Stimulated activated CD8-positive, alpha-beta memory T cell treated with anti-CD3 and anti-CD28 coated beads, Interleukin-15, amount 100 ng/mL, for 24 hours (primary cell): ENCODE measurements at regions not wholly inside any gene's neighbourhood (a gene's known extent, or its start where the extent isn't known, plus 50 kb on each side); places are given as distances from the start of the nearest gene placed in this dataset.
"Not testable (repeated sequence)": the region's sequence is repeated elsewhere in the genome, so short reads cannot be mapped to it uniquely, and the experiment has no call there.

Experiments
- DNase-seq: peaks from one replicate; pipeline ENCODE4 v3.0.0-alpha.2; 2020; ENCODE audit warnings: low read depth

DNA sequence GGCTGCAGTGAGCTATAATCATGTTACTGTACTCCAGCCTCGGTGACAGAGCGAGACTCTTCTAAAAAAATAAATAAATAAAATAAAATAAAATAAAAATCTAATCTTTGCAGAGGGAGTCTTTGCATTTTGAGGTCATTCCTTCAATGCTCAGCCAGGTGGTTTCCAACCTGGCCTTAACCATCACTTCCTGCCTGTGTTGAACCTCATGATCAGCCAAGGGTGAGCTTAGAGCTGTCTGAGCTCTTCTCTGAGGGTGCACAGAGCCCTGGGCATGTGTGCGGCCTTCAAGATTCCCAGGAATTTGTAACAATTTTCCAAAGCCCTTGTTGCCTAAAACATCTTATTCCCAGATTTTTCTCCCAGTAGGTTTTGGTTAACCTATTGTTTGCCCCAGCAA lies 94.3 kb downstream of the KCNJ12 start:
- DNase-seq, result not testable (repeated sequence)

DNA sequence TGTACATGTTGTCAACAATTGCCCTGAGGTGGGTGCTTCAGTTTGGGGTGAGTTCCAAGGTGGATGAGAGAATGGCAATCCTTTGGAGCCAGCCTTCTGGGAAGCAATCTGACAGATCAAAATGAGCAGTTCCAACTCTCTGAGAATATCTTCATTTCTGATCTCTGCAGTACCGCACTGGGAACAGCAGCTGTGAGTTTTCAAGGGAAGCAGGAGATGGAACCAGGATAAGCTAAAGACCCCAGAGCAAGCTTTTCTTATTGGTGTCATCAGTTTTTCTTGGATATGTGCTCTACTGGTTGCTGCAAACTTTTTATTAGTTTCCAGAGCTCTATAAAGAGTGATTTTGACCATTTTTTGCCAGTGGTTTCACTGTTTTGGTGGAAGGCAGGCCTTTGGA lies 94.7 kb downstream of the KCNJ12 start:
- no peak for DNase-seq

DNA sequence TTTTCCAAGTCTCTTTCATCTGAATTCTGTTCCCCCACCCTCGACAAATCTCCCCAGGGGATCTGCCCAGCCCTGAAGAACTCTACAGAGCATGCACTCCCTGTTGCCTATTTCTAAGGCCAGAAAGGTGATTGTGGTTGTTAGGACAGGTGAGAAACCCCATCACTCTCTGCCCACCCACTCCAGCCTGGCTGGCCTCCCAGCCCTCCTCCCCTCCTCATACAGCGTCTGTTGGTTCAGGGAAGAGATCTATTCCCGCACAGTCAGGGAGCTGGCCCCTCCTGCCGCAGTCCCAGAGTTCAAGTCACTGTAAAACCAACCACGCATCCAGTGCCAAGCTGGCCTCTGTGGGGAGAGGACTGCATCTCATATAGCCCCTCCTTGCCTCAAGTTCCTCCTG lies 98.7 kb downstream of the KCNJ12 start:
- DNase-seq, result no peak

DNA sequence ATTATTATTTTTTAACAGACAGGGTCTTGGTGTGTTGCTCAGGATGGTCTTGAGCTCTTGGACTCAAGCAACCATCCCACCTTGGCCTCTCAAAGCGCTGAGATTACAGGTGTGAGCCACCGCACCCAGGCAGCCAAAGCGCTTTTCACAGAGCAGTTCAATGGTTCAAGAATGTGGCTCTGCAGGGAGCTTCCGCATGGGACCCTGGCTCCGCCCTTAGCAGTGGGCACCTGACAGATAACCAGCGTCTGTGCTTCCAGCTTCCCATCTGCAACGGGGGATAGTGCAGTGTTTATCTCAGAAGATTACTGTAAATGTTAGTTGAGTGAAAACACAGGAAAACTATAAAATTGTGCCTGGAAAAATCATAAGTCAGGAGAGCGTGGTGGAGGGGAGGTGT lies 99.4 kb downstream of the KCNJ12 start:
- no peak for DNase-seq

DNA sequence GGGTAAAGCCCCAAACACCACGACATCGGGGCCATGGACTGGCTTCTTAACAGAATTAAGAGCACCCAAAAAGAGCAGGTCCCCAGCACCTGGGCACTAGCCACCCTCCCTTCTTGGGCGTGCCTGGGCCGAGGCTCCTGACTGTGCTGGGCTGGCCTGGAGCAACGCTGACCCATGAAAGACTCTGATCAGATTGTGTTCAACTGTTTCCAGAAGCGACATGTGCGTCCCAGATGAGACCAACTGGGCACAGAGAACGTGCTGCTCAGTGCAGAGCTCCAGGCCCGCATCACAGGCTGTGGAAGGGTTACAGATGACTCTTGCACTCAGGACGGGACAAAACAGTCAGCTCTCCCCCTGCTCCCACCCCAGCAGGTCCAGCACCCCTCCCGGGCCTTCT lies 100.7 kb downstream of the KCNJ12 start:
- no peak for DNase-seq

DNA sequence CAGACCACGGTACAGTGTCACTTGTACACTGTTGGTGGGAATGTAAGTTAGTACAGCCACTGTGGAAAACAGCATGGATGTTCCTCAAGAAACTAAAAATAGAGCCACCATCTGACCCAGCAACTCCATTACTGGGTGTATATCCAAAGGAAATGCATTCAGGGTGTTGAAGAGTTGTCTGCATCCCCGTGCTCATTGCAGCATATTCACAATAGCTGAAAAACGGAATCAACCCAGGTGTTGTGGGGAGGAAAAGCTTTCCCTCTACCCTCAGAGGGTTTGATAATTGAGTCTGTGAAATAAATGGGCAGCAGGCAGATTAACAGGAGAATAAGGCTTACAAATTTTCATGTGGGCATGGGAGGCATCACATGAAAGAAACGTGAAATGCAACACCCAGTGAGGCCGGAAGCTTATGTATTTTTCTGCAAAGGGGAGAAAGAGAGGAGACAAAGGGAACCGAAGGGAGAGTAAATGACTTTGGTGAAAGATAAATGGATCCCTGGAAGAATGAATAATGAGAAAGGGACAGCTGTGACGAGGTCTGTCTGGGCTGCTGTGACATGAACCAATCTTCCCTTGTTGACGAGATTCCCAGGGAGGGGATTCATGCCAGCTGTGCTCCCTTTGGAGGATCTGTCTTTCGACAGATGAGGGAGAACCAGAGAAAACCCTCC lies 106.2 kb downstream of the KCNJ12 start:
- DNase-seq, result no peak

DNA sequence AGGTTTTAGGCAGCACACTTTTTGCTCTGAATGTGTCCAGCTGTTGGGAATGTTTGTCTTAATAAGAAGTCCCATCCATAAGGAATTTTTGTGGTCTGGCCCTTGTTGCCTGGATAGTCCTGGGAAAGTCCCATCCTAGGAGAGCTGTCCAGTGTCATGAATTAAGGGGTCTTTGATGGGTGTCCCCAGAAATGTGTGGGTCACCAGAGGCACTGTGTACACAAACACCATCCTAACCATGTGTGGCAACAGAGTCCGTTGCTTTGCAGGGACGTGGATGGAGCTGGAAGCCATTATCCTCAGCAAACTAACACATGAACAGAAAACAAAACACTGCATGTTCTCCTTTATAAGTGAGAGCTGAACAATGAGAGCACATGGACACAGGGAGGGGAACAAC lies 111.9 kb downstream of the KCNJ12 start:
- not testable (repeated sequence) for DNase-seq

DNA sequence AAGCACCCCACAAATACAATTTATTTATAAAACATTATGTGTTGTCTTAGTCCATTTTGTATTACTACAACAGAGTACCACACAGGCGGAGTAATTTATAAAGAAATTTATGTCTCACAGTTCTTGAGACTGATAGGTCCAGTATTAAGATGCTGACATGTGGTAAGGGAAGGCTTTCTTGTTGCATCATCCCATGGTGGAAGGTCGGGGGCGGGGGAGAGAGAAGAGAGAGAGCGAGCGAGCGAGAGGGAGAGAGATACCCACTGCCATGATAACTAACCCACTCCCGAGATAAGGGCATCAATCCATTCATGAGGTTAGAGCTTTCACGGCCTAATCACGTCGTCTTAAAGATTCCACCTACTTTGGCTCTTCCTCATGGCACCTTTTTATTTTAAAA lies 117.8 kb downstream of the KCNJ12 start:
- no peak for DNase-seq

DNA sequence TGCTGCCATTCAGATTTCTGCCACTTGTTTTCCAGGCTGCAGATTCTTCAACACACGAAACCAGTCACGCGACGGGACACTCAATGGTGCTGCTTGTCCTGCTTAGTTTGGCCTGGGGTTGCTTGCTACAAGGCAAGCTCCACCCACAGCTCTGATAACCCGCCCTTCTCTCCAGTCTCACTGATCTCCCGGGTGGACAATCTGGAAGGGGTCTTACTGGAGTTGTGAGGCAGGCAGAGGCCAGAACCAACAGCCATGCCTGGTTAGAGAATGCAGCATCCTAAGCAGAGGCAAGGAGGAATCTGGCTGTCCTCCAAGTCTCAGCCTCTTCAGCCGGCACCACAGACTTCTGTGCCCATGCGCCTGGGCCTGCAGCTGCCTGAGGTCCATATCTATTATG lies 119.1 kb downstream of the KCNJ12 start:
- no peak for DNase-seq

DNA sequence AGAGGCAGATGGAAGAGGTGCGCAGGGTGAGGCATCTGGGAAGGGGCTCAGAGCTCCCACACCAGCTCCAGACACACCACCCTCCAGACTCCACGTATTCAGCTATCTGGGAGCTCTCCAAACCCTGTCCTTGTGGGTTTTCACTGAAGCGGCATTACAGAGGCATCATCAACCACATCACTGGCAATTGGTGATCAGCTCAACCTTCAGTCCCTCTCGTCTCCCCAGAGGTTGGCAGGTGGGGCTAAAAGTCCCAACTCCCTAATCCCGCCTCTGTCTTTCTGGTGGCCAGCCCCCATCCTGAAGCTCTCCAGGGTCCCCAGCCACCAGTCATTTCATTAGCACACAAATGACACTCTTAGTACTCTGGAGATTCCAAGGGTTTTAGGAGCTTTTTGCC lies 123.9 kb downstream of the KCNJ12 start:
- no peak for DNase-seq

DNA sequence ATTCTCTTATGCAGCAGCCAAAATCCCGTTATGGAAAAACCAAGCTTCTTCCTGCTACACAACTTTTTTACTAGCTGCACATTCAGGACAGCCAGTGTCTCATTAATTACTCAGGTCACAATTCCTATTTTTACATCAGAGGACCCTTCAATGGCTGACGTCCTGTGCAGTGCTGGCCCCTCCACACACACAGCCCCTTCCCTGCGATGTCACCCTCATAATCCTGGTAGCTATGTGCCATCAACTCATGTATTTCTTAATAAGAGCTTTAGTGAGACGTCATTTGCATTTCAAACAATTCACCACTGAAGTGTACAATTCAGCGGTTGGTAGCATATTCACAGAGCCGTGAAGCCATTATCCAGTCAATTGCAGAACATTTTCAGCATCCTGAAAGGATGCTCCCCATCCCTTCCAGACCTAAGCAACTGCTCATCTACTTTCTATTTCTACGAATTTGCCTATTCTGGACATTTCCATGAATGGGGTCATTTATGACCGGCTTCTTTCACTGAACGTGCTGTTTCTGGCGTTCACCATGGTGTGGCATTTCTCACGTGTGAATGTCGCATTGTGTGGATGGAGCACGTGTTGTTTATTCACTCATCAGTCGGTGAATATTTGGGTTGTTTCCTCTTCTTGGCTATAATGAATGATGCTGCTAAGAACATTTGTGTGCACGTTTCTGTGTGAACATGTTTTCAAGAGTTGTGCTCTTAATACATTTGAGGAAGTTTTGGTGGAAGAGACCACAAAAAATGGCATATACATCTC lies 126.0 kb downstream of the KCNJ12 start:
- not testable (repeated sequence) for DNase-seq

DNA sequence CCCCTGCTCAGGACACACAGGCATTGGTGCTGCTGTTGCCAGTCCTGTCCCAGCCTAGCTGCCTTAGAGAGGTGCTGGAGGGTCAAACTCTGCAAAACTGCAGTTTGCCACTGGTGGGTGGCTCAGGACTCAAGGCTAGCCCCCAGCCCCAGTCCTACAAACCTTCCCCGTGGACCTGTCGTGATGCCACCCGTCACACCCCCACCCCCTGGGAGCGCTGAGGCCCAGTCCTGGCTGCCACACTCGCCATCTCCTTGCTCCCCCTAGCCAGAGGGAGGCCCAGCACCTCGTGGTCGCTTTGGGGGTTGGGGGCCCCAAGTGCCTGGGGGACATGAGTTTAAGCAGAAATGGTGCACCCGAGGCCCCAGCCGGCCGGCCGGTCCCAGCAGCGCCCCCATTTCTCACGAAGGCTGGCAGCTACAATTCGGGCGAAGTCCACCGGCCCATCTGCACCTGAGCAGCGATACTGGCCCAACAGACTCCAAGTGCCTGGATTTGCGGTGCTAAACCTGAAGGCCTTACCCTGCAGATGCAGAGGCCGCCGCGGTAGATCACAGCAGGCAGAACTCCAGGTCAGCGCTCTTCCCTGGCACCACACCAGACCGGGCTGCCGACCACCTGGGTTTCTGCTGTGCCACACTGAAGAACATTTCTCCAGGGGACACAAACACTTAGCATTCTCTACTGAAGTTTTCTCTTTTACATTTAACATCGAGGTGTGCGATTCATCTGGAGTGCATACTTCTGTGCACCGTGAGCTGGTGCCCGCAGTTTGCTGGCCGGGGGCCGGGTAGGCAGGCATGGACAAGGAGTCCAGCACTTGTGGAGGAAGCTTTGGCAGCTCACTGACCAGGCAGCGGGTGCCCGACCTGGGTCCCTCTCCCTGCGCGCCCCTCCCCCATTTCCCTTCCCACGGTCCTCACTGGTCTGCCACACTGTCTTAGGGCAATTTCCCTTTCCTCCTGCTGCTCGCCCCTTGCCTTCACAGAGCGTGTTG lies 130.0 kb downstream of the KCNJ12 start:
- DNase-seq, result no peak

DNA sequence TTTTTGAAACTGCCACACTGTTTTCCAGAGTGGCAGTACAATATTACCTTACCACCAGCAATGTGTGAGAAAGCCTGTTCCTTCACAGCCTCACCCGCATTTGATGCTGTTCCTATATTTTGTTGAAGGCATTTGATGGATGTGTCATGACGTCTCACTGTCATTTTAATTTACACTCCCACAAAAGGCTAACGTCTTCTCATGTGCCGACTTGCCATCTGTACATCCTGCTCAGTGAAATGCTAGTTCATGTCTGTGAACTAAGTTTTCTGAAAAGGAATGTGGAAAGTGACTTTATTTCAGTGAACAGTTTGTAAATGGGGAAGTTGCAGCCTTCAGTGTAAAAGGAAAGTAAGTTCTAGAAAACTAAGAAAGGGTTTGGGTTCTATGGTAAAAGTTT lies 131.6 kb downstream of the KCNJ12 start:
- not testable (repeated sequence) for DNase-seq

DNA sequence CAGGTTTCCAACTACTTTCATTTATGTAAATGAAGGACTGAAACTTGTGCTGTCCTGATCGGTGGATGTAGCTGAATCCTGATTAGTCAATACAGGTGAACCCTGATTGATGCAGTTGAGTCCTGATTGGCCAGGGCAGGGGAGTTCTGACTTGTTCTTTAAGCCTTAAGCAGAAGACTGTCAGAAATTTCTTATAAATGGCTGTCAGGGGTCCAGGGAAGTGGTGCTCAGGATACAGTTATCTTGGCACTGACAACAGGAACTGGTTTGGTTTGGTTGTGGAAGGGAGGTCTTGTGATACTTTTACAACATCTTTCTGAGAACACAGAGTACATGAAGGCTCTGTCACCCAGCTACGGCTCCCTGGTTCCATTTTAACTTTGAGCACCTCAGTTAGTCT lies 132.1 kb downstream of the KCNJ12 start:
- no peak for DNase-seq

DNA sequence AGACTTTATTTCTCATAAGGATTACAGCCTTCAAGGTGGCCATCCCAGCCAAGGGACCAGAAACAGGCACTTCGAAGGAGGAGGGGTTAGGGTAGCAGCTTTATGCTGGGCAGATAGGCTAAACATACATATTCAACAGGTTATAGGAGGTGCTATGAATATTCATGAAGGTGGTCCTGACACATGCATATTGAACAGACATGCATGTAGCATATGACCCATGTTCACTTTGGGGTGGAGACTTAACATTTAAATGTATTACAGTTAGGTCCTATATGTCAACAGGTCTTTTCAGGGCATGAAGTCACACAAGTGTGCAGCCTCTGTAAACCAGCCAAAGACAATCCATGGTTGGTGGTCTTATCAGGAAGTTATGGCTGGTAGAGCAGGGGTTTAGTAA lies 133.2 kb downstream of the KCNJ12 start:
- not testable (repeated sequence) for DNase-seq

DNA sequence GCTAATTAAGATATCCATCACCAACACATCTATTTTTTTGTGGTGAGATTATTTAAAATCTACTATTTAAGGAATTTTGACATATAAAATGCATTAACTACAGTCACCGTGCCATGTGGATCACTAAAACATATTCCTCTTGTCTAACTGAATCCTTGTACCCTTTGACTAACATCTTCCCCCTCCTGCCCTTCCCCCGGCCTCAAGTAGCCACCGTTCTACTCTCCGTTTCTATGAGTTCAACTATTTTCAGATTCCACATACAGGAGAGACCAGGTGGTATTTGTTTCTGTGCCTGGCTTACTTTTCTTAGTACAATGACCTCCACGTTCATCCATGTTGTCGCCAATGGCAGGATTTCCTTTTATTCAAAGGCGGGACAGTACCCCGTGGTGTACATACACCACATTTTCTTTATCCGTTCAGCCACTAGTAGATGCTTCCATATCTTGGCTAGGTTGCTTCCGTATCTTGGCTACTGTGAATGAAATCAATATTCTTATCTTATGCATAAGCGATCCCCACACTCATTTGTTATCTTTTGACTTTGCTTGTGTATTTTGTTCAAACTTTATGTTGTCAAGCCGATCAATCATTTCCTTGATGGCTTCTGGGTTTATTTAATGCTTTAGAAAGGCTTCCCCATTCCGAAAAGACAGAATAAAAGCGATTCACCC lies 134.7 kb downstream of the KCNJ12 start:
- DNase-seq, result no peak

DNA sequence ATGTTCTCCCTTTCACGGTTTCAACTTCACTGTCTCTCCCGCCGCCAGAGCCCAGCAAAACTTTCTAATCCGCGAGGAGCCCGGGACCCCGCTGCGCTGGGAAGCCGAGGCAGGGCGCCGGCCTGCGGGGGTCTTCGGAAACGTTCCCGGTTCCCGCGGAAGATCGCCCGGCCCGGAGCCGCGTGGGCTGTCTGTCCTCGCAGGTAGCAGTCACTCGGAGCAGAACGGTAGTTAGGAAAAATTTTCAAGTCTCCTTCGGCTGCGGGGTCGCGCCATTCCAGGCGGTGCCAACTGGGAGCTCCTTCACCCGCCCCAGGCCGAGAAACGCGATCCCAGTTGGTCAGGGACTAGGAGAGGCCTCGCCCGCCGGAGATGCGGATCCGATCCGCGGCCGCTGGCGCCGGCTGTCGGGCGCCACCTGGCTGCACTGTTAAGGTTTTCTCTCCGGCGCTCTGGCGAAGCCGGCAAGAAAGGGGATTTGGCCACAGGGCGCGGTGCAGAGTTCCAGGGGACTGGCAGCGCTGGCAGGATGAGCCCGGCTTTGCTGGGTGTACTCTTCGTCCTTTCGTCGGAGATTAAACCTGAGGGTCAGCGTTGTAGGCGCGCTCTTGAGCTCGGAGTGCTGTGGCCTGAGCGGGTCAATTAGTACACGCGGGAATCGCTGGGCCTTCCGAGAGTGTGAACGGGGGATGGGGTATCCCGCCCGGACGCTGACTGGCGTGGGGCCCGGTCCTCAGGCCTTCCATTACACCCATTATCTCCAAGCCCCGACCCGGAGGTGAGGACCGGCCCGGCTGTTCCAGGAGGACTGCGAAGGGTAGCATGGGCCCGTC lies 135.4 kb downstream of the KCNJ12 start:
- DNase-seq, result peak; percentile 33

DNA sequence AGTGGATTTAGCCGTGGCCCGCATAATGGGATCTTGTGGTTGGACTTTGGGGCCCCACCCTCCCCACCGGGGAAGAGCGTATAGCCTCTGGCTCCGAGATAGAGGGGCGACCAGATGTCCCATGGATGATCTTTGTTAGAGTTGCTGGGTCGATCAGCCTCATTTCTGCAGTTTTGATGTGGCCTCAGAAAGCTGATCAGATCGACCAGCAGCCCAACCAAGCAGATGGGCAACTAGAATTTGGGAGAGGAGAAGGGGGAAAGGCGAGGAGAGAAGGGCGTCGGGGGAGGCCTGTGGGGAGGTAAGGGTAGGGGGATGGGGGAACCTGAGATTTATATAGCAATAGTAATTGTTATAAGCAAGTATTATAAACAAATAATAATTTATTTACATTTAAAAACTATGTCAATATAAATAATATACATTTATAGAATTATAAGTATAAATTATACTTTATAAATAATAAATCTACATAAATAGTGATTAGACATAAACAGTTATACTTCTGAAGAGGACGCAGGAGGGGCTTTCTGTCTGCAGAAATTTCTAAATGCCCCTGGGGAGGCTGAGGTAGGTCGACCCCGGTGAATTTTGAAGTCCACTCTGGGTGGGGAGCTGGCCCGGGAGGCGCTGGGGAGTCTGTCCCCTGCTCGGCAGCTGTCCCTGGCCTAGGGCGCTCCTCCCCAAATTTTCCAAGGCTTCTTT lies 136.3 kb downstream of the KCNJ12 start:
- DNase-seq, result no peak

DNA sequence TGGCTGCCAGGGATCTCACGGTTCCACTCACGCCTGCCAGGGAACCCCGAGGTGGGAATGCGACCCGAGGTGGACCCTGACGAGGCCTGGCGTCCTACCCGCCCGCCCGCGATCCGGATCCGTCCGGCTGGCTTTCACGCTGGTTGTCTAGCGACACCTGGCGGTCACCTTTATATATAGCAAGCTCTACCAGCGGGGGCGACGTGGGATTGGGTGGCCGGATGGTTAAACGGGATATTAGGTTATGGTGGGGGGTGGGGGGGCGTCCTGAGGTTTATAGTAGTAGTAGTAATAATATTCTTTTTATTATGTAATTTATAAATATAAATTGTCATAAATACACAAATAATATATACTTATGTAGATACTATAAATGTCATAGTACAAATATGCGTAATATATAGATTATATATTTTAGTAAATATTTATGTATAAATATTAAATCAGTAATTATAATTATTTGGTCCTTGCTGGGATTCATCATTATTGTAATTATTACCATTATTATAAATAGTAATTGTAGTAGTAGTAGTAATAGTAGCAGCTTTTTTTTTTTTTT lies 136.9 kb downstream of the KCNJ12 start:
- DNase-seq, result peak; percentile 42

DNA sequence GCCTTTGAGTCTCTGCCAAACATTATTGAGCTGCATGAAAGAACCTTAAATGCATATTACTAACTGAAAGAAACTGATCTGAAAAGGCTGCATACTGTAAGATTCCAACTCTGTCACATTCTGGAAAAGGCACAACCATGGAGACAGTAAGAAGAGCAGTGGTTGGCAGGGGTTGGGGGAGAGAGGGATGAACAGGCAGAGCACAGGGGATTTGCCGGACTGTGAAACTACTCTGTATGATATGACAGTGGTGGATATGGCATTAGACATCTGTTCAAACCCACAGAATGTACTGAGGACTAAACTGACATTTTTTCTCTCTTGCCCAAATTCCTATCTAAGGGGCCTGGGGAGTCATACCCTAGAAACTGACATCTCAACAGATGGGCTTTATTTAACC lies 138.4 kb downstream of the KCNJ12 start:
- not testable (repeated sequence) for DNase-seq
